ENCODE measurements at regions not wholly inside any gene's neighbourhood (a gene's known extent, or its start where the extent isn't known, plus 50 kb on each side); places are given as distances from the start of the nearest gene placed in this dataset.

DNA sequence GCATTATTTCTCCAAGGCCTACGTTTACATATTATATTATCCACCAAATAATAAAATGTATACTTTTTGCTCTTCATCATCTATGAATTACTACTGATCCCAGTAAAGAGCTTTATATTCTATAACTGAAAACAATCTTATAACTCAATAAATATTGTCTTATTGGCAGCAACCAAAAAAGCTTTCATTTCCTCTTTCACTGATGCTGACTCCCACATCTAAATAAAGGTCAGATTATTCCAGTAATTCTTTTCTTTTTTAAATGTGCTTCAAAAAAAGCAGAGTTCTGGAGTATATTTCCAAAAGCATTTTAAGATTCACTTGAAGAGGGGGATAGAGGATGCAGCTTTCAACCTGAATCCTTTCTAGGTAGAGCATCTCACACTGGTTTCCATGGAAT lies 75.3 kb upstream of the NR4A3 start:
- intact Hi-C loops (cut with DNase I; ENCODE audit: low total_unique reads): no loop called here
- no peak for TF ChIP-seq POLR2A (IDR thresholded peaks at IDR 0.05)
- TF ChIP-seq, protein P1, sequence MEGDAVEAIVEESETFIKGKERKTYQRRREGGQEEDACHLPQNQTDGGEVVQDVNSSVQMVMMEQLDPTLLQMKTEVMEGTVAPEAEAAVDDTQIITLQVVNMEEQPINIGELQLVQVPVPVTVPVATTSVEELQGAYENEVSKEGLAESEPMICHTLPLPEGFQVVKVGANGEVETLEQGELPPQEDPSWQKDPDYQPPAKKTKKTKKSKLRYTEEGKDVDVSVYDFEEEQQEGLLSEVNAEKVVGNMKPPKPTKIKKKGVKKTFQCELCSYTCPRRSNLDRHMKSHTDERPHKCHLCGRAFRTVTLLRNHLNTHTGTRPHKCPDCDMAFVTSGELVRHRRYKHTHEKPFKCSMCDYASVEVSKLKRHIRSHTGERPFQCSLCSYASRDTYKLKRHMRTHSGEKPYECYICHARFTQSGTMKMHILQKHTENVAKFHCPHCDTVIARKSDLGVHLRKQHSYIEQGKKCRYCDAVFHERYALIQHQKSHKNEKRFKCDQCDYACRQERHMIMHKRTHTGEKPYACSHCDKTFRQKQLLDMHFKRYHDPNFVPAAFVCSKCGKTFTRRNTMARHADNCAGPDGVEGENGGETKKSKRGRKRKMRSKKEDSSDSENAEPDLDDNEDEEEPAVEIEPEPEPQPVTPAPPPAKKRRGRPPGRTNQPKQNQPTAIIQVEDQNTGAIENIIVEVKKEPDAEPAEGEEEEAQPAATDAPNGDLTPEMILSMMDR (IDR thresholded peaks at IDR 0.05): no peak
- H3K4me3 ChIP-seq (ENCODE audit: low read depth, poor library complexity, severe bottlenecking): no peak overlapping the region
- no peak for DNase-seq (ENCODE audit: low spot score in 2 of 2)
- 87 to 88% methylated on average over 1 of the region's 1 CpG for WGBS, 2 donors

DNA sequence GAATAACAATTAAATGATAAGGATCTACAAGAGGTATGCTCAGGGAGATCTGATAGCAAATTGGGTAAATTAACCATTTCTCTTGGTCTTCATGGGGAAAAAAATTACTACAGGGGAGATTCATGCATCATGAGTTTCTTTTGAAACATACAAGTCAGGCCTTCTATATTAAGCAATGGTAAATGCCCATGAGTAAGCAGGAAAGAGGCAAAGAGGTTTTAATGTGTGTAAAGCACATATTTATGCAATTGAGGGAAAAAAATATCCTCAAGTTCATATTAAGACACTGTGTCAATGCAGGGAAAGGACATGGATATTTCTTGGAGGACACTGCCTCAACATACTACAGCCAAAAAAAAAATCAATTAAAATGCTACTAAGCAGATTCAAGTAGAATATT lies 73.4 kb upstream of the NR4A3 start:
- no peak for TF ChIP-seq POLR2A (IDR thresholded peaks at IDR 0.05)
- TF ChIP-seq, protein P1 (IDR thresholded peaks at IDR 0.05): no peak
- no peak for DNase-seq (ENCODE audit: low spot score in 2 of 2)
- intact Hi-C loops (cut with DNase I; ENCODE audit: low total_unique reads): no loop called here
- H3K4me3 ChIP-seq (ENCODE audit: low read depth, poor library complexity, severe bottlenecking): no peak overlapping the region

DNA sequence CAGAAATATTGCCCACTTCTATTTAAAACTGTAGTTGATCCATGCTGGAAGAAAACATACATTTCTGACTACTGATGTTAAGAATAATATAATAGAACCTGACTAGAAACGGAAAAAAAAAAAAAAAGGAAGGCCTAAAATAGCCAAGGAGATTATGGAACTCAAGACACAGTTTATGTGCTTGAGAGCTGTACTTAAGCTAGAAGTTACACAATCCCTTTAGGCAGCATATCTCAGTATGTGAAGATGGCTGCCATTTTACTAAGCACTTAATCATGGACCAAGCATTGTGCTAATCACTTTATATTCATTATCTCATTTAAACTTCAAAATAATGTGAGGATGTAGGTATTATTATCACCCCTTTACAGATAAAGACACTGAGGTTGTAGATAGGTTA lies 73.0 kb upstream of the NR4A3 start:
- DNase-seq (ENCODE audit: low spot score in 2 of 2): no peak
- WGBS, 2 donors: 69 to 79% methylated on average over 1 of the region's 1 CpG
- TF ChIP-seq, protein P1 (IDR thresholded peaks at IDR 0.05): no peak
- no peak for TF ChIP-seq POLR2A (IDR thresholded peaks at IDR 0.05)
- no peak overlapping the region for H3K4me3 ChIP-seq (ENCODE audit: low read depth, poor library complexity, severe bottlenecking)
- intact Hi-C loops (cut with DNase I; ENCODE audit: low total_unique reads): no loop called here

DNA sequence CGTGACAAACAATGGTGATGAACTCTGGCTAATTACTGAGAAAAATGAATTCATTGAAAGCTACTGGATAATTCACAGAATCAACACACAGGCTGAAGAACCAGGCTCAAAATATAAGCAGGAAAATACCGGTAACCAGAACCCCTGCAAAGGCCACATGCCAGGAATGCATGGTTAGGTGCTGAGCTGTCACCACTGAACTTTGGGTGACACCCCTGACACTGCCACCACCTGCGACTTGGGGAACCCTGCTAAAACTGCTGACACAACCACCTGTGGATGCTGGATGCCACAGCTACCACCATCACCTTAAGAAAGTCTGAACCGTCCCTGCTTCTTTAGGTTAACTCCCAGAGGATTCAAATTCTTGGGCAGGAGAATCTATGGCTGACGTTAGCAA lies 72.0 kb upstream of the NR4A3 start:
- TF ChIP-seq POLR2A (IDR thresholded peaks at IDR 0.05): no peak
- TF ChIP-seq, protein P1 (IDR thresholded peaks at IDR 0.05): no peak
- 81 to 89% methylated on average over 5 of the region's 5 CpGs for WGBS, 2 donors
- intact Hi-C loops (cut with DNase I; ENCODE audit: low total_unique reads): no loop called here
- no peak for DNase-seq (ENCODE audit: low spot score in 2 of 2)
- no peak overlapping the region for H3K4me3 ChIP-seq (ENCODE audit: low read depth, poor library complexity, severe bottlenecking)

DNA sequence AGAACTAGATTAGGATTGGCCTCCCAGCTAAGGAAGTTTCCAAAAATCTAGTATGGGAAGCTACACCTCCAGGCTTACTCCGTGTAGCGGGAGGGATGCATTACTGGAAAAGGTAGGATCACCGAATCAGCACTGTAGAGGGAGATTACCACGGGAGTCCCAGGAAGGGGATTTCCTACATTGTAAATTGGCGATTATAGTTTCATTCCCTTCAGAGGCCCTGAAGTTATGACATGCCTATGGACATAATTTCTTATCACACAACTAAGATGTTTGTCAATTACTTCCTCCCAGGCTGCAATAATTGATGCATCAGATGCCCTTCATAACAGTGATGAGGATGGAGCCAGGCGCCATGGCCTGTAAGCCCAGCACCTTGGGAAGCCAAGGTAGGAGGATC lies 71.2 kb upstream of the NR4A3 start:
- H3K4me3 ChIP-seq (ENCODE audit: low read depth, poor library complexity, severe bottlenecking): no peak overlapping the region
- WGBS, 2 donors: 88 to 91% methylated on average over 6 of the region's 6 CpGs
- DNase-seq (ENCODE audit: low spot score in 2 of 2): no peak
- intact Hi-C loops (cut with DNase I; ENCODE audit: low total_unique reads): no loop called here
- no peak for TF ChIP-seq POLR2A (IDR thresholded peaks at IDR 0.05)
- TF ChIP-seq, protein P1 (IDR thresholded peaks at IDR 0.05): no peak

DNA sequence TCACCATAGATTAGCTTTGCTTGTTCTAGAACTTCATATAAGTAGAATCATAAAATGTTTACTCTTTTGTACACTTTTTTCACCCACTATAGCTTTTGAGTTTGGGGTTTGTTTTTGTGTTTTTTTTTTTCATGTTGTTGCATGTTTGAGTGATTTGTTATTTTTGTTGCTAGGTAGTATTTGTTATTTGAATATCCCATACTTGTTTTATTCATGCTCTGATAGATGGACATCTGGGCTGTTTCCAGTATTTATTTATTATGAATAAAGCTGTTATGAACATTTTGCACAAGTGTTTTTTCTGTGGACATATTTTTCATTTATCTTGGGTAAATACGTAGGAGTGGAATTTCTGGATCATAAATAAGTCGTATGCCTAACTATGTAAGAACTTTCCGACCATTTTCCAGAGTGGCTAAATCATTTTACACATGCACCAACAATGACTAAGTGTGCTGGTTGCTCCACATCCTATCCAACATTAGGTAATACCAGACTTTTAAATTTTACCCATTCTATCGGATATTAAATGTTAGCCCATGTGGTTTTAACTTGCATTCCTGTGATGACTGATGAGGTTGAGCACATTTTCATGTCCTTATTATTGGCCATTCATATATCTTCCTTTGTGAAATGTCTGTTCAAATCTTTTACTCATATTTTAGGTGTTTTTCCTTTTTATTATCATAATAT lies 69.1 kb upstream of the NR4A3 start:
- WGBS, 2 donors: 47 to 58% methylated on average over 4 of the region's 4 CpGs
- TF ChIP-seq, protein P1 (IDR thresholded peaks at IDR 0.05): no peak
- TF ChIP-seq POLR2A (IDR thresholded peaks at IDR 0.05): no peak
- H3K4me3 ChIP-seq (ENCODE audit: low read depth, poor library complexity, severe bottlenecking): no peak overlapping the region
- intact Hi-C loops (cut with DNase I; ENCODE audit: low total_unique reads): no loop called here
- DNase-seq (ENCODE audit: low spot score in 2 of 2): no peak
